ENCODE measurements at regions not wholly inside any gene's neighbourhood (a gene's known extent, or its start where the extent isn't known, plus 50 kb on each side); places are given as distances from the start of the nearest gene placed in this dataset.
"Not testable (repeated sequence)": the region's sequence is repeated elsewhere in the genome, so short reads cannot be mapped to it uniquely, and the experiment has no call there.

DNA sequence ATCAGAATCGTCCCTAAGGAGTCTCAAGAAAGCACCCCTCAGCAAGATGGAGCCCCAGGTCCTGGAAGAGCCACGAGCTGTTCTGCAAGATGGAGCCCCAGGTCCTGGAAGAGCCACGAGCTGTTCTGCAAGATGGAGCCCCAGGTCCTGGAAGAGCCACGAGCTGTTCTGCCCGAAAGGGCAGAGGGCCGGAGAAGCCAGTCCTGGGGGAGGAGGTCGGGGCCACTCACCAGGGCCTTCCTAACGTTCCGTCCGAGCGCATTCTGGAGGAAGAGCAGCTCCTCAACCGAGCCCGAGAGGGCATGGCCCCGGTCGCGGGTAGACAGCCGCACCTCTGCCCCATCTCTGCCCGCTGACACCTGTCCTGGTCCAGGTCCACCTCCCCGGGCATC is 170.8 kb downstream of the BRD1 start:
- TF ChIP-seq EZH2phosphoT487 (conservative IDR thresholded peaks at IDR 0.05; ENCODE audit: low read length) = not testable (repeated sequence)
- TF ChIP-seq, protein P1, sequence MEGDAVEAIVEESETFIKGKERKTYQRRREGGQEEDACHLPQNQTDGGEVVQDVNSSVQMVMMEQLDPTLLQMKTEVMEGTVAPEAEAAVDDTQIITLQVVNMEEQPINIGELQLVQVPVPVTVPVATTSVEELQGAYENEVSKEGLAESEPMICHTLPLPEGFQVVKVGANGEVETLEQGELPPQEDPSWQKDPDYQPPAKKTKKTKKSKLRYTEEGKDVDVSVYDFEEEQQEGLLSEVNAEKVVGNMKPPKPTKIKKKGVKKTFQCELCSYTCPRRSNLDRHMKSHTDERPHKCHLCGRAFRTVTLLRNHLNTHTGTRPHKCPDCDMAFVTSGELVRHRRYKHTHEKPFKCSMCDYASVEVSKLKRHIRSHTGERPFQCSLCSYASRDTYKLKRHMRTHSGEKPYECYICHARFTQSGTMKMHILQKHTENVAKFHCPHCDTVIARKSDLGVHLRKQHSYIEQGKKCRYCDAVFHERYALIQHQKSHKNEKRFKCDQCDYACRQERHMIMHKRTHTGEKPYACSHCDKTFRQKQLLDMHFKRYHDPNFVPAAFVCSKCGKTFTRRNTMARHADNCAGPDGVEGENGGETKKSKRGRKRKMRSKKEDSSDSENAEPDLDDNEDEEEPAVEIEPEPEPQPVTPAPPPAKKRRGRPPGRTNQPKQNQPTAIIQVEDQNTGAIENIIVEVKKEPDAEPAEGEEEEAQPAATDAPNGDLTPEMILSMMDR (IDR thresholded peaks at IDR 0.05; ENCODE audit: insufficient read depth, low read length, poor library complexity, severe bottlenecking) = not testable (repeated sequence)
